Testis (tissue), 2 donors: ENCODE measurements at regions not wholly inside any gene's neighbourhood (a gene's known extent, or its start where the extent isn't known, plus 50 kb on each side); places are given as distances from the start of the nearest gene placed in this dataset.

Experiments used
- CTCF ChIP-seq, 3 experiments: fragments of 450-650 bp in 2 of 3; fragments of 200-600 bp in 1 of 3; sonication (generic) in 1 of 3; IDR thresholded peaks; one replicate each; pipeline ENCODE4 v1.5.1; 2016 to 2019; ENCODE audit warnings: antibody characterized with exemption in 3 of 3, mild to moderate bottlenecking in 2 of 3, moderate library complexity in 1 of 3
- POLR2A ChIP-seq: fragments of 450-650 bp; IDR thresholded peaks from one replicate; pipeline ENCODE4 v1.6.1; 2017; ENCODE audit warnings: antibody characterized with exemption, mild to moderate bottlenecking, moderate library complexity

- TF ChIP-seq CTCF (IDR thresholded peaks at IDR 0.05): no peak
- TF ChIP-seq POLR2A: no peak
These were observed 263.2 kb upstream of the NT5E start for GRCh38 chr6:85186546-85187175.
